Natural killer cell (primary cell): ENCODE measurements at regions not wholly inside any gene's neighbourhood (a gene's known extent, or its start where the extent isn't known, plus 50 kb on each side); places are given as distances from the start of the nearest gene placed in this dataset.
"Not testable (repeated sequence)": the region's sequence is repeated elsewhere in the genome, so short reads cannot be mapped to it uniquely, and the experiment has no call there.

Experiments used
- ATAC-seq, 3 donors: fragments of 150-1000 bp in 2 of 3; fragments of 200-7000 bp in 1 of 3; cut with Tn5 transposase; 1 replicate in 1 of 3; 2 replicates in 2 of 3; pipeline ENCODE4 v1.10.0; 2021; ENCODE audit warnings: mild to moderate bottlenecking in 2 of 3, moderate library complexity in 2 of 3
- DNase-seq, 2 donors: peaks; one replicate each; pipeline versions ENCODE4 v3.0.0 to v3.0.0-alpha.2; 2013 to 2021; ENCODE audit warnings: mixed read lengths in 1 of 2
- H3K27ac ChIP-seq: one replicate; pipeline ENCODE4 v1.5.1; 2013; ENCODE audit warnings: mild to moderate bottlenecking, low read length
- H3K27me3 ChIP-seq: one replicate; pipeline ENCODE4 v1.6.1; 2013; ENCODE audit warnings: low read length; ENCODE audit not compliant: control insufficient read depth, insufficient read depth
- H3K36me3 ChIP-seq: one replicate; pipeline ENCODE4 v1.6.1; 2013; ENCODE audit warnings: low read length; ENCODE audit not compliant: control insufficient read depth, insufficient read depth
- H3K4me1 ChIP-seq: one replicate; pipeline ENCODE4 v1.6.1; 2013; ENCODE audit warnings: low read length; ENCODE audit not compliant: control insufficient read depth, insufficient read depth
- H3K4me3 ChIP-seq: one replicate; pipeline ENCODE4 v1.5.1; 2013; ENCODE audit warnings: low read length
- H3K9me3 ChIP-seq: one replicate; pipeline ENCODE4 v1.6.1; 2013; ENCODE audit warnings: low read length; ENCODE audit not compliant: control insufficient read depth, insufficient read depth
- H3K27ac Mint-ChIP-seq, 2 donors: one replicate each; pipeline ENCODE4 v1.8.0; 2022; ENCODE audit warnings: mild to moderate bottlenecking in 2 of 2, mixed read lengths in 2 of 2, moderate library complexity in 1 of 2
- H3K27me3 Mint-ChIP-seq, 2 donors: one replicate each; pipeline ENCODE4 v1.8.0; 2022; ENCODE audit warnings: low read depth in 2 of 2, mixed read lengths in 2 of 2
- H3K36me3 Mint-ChIP-seq: one replicate; pipeline ENCODE4 v1.8.0; 2022; ENCODE audit warnings: mixed read lengths
- H3K4me1 Mint-ChIP-seq, 2 donors: one replicate each; pipeline ENCODE4 v1.8.0; 2022; ENCODE audit warnings: mixed read lengths in 2 of 2
- H3K4me3 Mint-ChIP-seq: one replicate; pipeline ENCODE4 v1.8.0; 2022; ENCODE audit warnings: mild to moderate bottlenecking, moderate library complexity, mixed read lengths
- H3K9me3 Mint-ChIP-seq, 2 donors: one replicate each; pipeline ENCODE4 v1.8.0; 2022; ENCODE audit warnings: mixed read lengths in 2 of 2
- whole genome bisulfite sequencing: methylation state at CpG from one replicate; pipeline ENCODE4 v1.1.7; 2013; ENCODE audit warnings: missing lambda C conversion rate; ENCODE audit not compliant: insufficient coverage; 5-methylcytosine and 5-hydroxymethylcytosine counted together
- intact Hi-C: fragments of 100-400 bp; cut with micrococcal nuclease; formaldehyde crosslinking; loops from one replicate; pipeline ENCODE4 v1.14.2; 2022
- TF ChIP-seq, protein P1 (sequence below): fragments of 200-600 bp; IDR thresholded peaks from one replicate; pipeline ENCODE4 v1.8.0; 2022; ENCODE audit warnings: antibody characterized with exemption

DNA sequence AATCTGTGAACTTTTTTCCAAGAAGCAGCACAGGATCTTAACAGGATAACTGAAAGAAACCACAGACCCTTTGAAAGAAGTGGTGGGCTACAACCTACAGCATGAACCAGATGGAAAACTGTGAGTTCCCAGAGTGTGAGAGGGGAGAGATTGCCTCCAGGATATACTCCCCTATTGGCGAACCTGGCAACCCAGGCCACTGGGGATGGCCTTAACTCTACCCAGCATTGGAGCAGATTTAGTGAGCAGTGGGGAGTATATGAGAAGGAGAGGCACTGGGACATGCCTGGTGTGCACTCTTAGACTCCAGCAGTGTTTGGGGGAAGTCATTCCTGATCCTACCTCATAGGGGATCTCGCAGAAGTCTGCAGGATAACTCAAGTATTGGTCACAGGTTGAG is 201.0 kb upstream of the TP63 start:
- Mint-ChIP-seq H3K27ac (no peak overlapping the region), H3K9me3 (no peaks in the 10 kb centered on the region), H3K4me1 (no peaks in the 10 kb centered on the region), H3K27me3 (peaks cover 0 to 2% of the 10 kb centered on the region in 2 donors), H3K4me3 (no peak overlapping the region), H3K36me3 (no peaks in the 10 kb centered on the region)
- peaks cover 2% of the 10 kb centered on the region for H3K9me3 ChIP-seq
- 92% methylated on average over 2 of the region's 2 CpGs for WGBS
- intact Hi-C loops: no loop called here
- H3K36me3 ChIP-seq: no peaks in the 10 kb centered on the region
- no peaks in the 10 kb centered on the region for H3K27me3 ChIP-seq
- H3K27ac ChIP-seq: no peak overlapping the region
- ATAC-seq: no peak
- DNase-seq: no peak
- TF ChIP-seq, protein P1, sequence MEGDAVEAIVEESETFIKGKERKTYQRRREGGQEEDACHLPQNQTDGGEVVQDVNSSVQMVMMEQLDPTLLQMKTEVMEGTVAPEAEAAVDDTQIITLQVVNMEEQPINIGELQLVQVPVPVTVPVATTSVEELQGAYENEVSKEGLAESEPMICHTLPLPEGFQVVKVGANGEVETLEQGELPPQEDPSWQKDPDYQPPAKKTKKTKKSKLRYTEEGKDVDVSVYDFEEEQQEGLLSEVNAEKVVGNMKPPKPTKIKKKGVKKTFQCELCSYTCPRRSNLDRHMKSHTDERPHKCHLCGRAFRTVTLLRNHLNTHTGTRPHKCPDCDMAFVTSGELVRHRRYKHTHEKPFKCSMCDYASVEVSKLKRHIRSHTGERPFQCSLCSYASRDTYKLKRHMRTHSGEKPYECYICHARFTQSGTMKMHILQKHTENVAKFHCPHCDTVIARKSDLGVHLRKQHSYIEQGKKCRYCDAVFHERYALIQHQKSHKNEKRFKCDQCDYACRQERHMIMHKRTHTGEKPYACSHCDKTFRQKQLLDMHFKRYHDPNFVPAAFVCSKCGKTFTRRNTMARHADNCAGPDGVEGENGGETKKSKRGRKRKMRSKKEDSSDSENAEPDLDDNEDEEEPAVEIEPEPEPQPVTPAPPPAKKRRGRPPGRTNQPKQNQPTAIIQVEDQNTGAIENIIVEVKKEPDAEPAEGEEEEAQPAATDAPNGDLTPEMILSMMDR: no peak
- no peaks in the 10 kb centered on the region for H3K4me1 ChIP-seq
- no peak overlapping the region for H3K4me3 ChIP-seq

DNA sequence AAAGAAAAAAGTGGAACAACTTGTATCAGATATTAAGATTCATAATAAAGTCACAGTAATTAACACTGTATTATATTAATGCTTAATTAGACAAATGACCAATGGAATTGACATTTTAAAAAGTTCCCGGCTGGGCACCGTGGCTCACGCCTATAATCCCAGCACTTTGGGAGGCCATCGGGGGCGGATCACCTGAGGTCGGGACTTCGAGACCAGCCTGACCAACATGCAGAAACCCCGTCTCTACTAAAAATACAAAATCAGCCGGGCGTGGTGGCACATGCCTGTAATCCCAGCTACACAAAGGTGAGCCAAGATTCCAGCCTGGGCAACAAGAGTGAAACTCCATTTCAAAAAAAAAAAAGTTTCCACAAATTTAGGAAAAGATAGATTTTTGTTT is 188.9 kb upstream of the TP63 start:
- H3K27me3 Mint-ChIP-seq, H3K36me3 Mint-ChIP-seq, H3K27ac ChIP-seq, ATAC-seq, H3K4me3 ChIP-seq, H3K9me3 Mint-ChIP-seq, H3K27ac Mint-ChIP-seq, DNase-seq, H3K9me3 ChIP-seq, H3K36me3 ChIP-seq, H3K4me1 ChIP-seq, H3K27me3 ChIP-seq, H3K4me1 Mint-ChIP-seq, intact Hi-C loops, H3K4me3 Mint-ChIP-seq: not testable (repeated sequence)
- WGBS: 98% methylated on average over 10 of the region's 10 CpGs

DNA sequence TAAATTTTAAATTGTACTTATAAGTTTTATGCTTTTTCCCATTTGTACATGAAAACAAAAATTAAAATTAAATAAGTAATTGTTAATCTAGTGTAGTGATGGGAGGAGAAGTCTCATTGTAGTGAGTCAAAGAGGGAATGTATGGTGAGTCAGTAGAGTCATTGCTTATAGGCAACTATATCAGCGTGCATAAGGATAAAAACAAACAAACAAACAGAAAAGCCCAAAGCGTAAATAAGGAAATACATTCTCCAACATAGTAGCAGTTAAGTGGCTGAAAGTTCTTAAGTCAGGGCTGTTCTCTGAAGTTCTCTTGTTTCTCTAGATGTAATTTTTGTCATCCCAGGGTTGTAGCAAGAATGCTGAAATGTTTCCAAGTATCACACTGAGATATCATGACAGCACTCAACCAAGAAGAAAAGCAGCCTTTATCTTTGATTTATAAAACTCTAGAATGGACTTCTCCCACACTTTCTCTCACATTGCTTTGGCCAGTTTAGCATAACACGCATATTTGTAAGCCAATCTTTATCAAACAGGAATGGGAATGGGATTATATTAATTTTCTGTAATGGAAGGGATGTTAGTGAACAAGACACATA is 184.1 kb upstream of the TP63 start:
- no peak overlapping the region for H3K4me3 ChIP-seq
- H3K27me3 ChIP-seq: no peaks in the 10 kb centered on the region
- no peaks in the 10 kb centered on the region for H3K4me1 ChIP-seq
- H3K9me3 ChIP-seq: no peaks in the 10 kb centered on the region
- no peaks in the 10 kb centered on the region for H3K36me3 Mint-ChIP-seq
- ATAC-seq (no peak), DNase-seq (no peak)
- intact Hi-C loops: no loop called here
- WGBS: no CpG with 5 or more reads among the region's 3 CpGs
- H3K4me3 Mint-ChIP-seq: no peak overlapping the region
- no peaks in the 10 kb centered on the region for H3K36me3 ChIP-seq
- TF ChIP-seq, protein P1: no peak
- H3K27me3 Mint-ChIP-seq: no peaks in the 10 kb centered on the region
- peaks cover 2 to 4% of the 10 kb centered on the region in 2 donors for H3K9me3 Mint-ChIP-seq
- no peak overlapping the region for H3K27ac ChIP-seq
- H3K27ac Mint-ChIP-seq: no peak overlapping the region
- no peaks in the 10 kb centered on the region for H3K4me1 Mint-ChIP-seq

DNA sequence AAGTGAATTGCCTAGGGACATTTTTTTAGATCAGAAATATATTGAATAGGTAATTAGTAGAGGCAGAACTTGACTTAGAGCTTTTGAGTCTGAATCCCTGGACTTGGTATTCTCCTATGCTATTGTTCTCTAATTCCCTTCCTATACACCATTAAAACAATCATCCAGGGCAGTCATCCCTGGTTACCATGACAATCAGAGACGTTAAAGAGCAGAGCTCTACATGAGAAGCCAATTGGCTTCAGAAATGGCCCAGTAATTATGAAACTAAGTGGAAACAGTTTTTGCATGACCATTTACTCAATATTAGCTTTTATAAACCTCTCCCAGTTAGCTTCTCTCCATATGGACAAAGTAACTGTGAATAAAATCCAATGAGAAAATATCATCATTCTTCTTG is 182.1 kb upstream of the TP63 start:
- TF ChIP-seq, protein P1: no peak
- H3K27ac Mint-ChIP-seq: no peak overlapping the region
- ATAC-seq: no peak

More for the DNA sequence above, 182.1 kb upstream of the TP63 start:
- peaks cover 0 to 2% of the 10 kb centered on the region in 2 donors for H3K27me3 Mint-ChIP-seq
- intact Hi-C loops: no loop called here
- H3K36me3 ChIP-seq: no peaks in the 10 kb centered on the region
- H3K27ac ChIP-seq: no peak overlapping the region
- no peak overlapping the region for H3K4me3 ChIP-seq
- no peaks in the 10 kb centered on the region for H3K27me3 ChIP-seq
- H3K4me1 ChIP-seq: no peaks in the 10 kb centered on the region
- no peaks in the 10 kb centered on the region for H3K36me3 Mint-ChIP-seq
- WGBS: 80% methylated on average over 1 of the region's 1 CpG
- no peak for DNase-seq
- H3K9me3 Mint-ChIP-seq: peaks cover 2 to 4% of the 10 kb centered on the region in 2 donors
- no peaks in the 10 kb centered on the region for H3K4me1 Mint-ChIP-seq
- H3K4me3 Mint-ChIP-seq: no peak overlapping the region
- H3K9me3 ChIP-seq: no peaks in the 10 kb centered on the region
